ENCODE measurements at regions not wholly inside any gene's neighbourhood (a gene's known extent, or its start where the extent isn't known, plus 50 kb on each side); places are given as distances from the start of the nearest gene placed in this dataset.
A peak's percentile ranks its signal among the peaks of the same experiment; 100 is the strongest.

GRCh38 chr5:125014202-125014601, 267.8 kb upstream of the ZNF608 start:
- TF ChIP-seq GATA2 (IDR thresholded peaks at IDR 0.05; ENCODE audit: low read depth, low read length) (no peak), GATA3 (IDR thresholded peaks at IDR 0.05; ENCODE audit: low read depth, low read length) (no peak)

GRCh38 chr5:125017796-125018195, 271.4 kb upstream of the ZNF608 start:
- TF ChIP-seq GATA3 (IDR thresholded peaks at IDR 0.05; ENCODE audit: low read depth, low read length) (no peak), GATA2 (IDR thresholded peaks at IDR 0.05; ENCODE audit: low read depth, low read length) (no peak)

GRCh38 chr5:125023673-125024072, 277.2 kb upstream of the ZNF608 start:
- TF ChIP-seq GATA3 (IDR thresholded peaks at IDR 0.05; ENCODE audit: low read depth, low read length) (no peak), GATA2 (IDR thresholded peaks at IDR 0.05; ENCODE audit: low read depth, low read length) (no peak)

GRCh38 chr5:125026867-125027731, 280.7 kb upstream of the ZNF608 start:
- TF ChIP-seq GATA3 (IDR thresholded peaks at IDR 0.05; ENCODE audit: low read depth, low read length) (no peak), GATA2 (IDR thresholded peaks at IDR 0.05; ENCODE audit: low read depth, low read length) (no peak)

- TF ChIP-seq GATA3 (IDR thresholded peaks at IDR 0.05; ENCODE audit: low read depth, low read length), result no peak
- no peak for TF ChIP-seq GATA2 (IDR thresholded peaks at IDR 0.05; ENCODE audit: low read depth, low read length)
These were observed 285.8 kb upstream of the ZNF608 start for GRCh38 chr5:125032286-125032685.

- no peak for TF ChIP-seq GATA2 (IDR thresholded peaks at IDR 0.05; ENCODE audit: low read depth, low read length)
- no peak for TF ChIP-seq GATA3 (IDR thresholded peaks at IDR 0.05; ENCODE audit: low read depth, low read length)
These were observed 287.2 kb upstream of the ZNF608 start for GRCh38 chr5:125033602-125034001.

GRCh38 chr5:125034331-125034730, 287.9 kb upstream of the ZNF608 start:
- TF ChIP-seq GATA3 (IDR thresholded peaks at IDR 0.05; ENCODE audit: low read depth, low read length) (no peak), GATA2 (IDR thresholded peaks at IDR 0.05; ENCODE audit: low read depth, low read length) (no peak)

- TF ChIP-seq GATA2 (IDR thresholded peaks at IDR 0.05; ENCODE audit: low read depth, low read length), result no peak
- TF ChIP-seq GATA3 (IDR thresholded peaks at IDR 0.05; ENCODE audit: low read depth, low read length), result no peak
These were observed 290.1 kb upstream of the ZNF608 start for GRCh38 chr5:125036494-125036893.

GRCh38 chr5:125037020-125037419, 290.6 kb upstream of the ZNF608 start:
- TF ChIP-seq GATA2 (IDR thresholded peaks at IDR 0.05; ENCODE audit: low read depth, low read length) (no peak), GATA3 (IDR thresholded peaks at IDR 0.05; ENCODE audit: low read depth, low read length) (no peak)

- TF ChIP-seq GATA2 (IDR thresholded peaks at IDR 0.05; ENCODE audit: low read depth, low read length) (no peak), GATA3 (IDR thresholded peaks at IDR 0.05; ENCODE audit: low read depth, low read length) (no peak)
These were observed 291.1 kb upstream of the ZNF608 start for GRCh38 chr5:125037530-125037929.

- TF ChIP-seq GATA2 (IDR thresholded peaks at IDR 0.05; ENCODE audit: low read depth, low read length) (no peak), GATA3 (IDR thresholded peaks at IDR 0.05; ENCODE audit: low read depth, low read length) (no peak)
These were observed 292.0 kb upstream of the ZNF608 start for GRCh38 chr5:125038477-125038876.

GRCh38 chr5:125041798-125042197, 295.4 kb upstream of the ZNF608 start:
- TF ChIP-seq GATA3 (IDR thresholded peaks at IDR 0.05; ENCODE audit: low read depth, low read length), result no peak
- no peak for TF ChIP-seq GATA2 (IDR thresholded peaks at IDR 0.05; ENCODE audit: low read depth, low read length)

GRCh38 chr5:125042261-125042890, 295.9 kb upstream of the ZNF608 start:
- TF ChIP-seq GATA2 (IDR thresholded peaks at IDR 0.05; ENCODE audit: low read depth, low read length), result no peak
- no peak for TF ChIP-seq GATA3 (IDR thresholded peaks at IDR 0.05; ENCODE audit: low read depth, low read length)

GRCh38 chr5:125043781-125044391, 297.4 kb upstream of the ZNF608 start:
- TF ChIP-seq GATA3 (IDR thresholded peaks at IDR 0.05; ENCODE audit: low read depth, low read length) (peak; percentile 96), GATA2 (IDR thresholded peaks at IDR 0.05; ENCODE audit: low read depth, low read length) (peak; percentile 97)

Data from SH-SY5Y (cell line).